HepG2 (cell line): ENCODE measurements at regions not wholly inside any gene's neighbourhood (a gene's known extent, or its start where the extent isn't known, plus 50 kb on each side); places are given as distances from the start of the nearest gene placed in this dataset.
A peak's percentile ranks its signal among the peaks of the same experiment; 100 is the strongest.

Source experiments
- ATAC-seq: fragments of 200-7000 bp; cut with Tn5 transposase; 3 replicates; pipeline ENCODE4 v1.9.1; 2020; ENCODE audit warnings: mild to moderate bottlenecking, moderate library complexity
- BruUV-seq: library from RNA; stranded (reverse); fragments of 400-500 nt; replicated peaks from 2 replicates; lab custom pipeline; 2021; lab: Mats Ljungman, UMichigan
- CTCF ChIA-PET: fragments of 300-600 bp; formaldehyde crosslinking; extraction: SDS; loops from one replicate; lab custom pipeline; 2021; ENCODE audit warnings: low total read pairs, inconsistent platforms, low intra/inter-chr PET ratio; lab: Yijun Ruan, JAX
- POLR2A ChIA-PET: fragments of 350-600 bp; sonication (Branson Sonifier 250); formaldehyde crosslinking; loops from one replicate; lab custom pipeline; 2020; ENCODE audit warnings: antibody characterized with exemption, inconsistent platforms; lab: Yijun Ruan, JAX
- DNase-seq: peaks from one replicate; pipeline ENCODE4 v3.0.0-alpha.2; 2015; ENCODE audit warnings: low spot score
- FAIRE-seq: peaks from 3 replicates; lab custom pipeline; 2011; peaks lifted over from hg19 to GRCh38; lab: Jason Lieb, UNC
- H2AFZ ChIP-seq: one replicate; pipeline ENCODE4 v1.6.1; 2011; ENCODE audit warnings: low read length, inconsistent platforms
- H3K27ac ChIP-seq: fragments of 300-600 bp; 3 replicates; pipeline ENCODE4 v1.8.0; 2011; ENCODE audit warnings: mixed run types, mild to moderate bottlenecking, mixed read lengths, low read length, inconsistent platforms; ENCODE audit not compliant: insufficient read depth; ENCODE audit errors: extremely low read length
- H3K27me3 ChIP-seq, 2 experiments: fragments of 200-600 bp in 1 of 2; 2 replicates in 1 of 2; 3 replicates in 1 of 2; pipeline versions ENCODE4 v1.6.0 to v1.8.0; 2011; ENCODE audit warnings: low read length in 2 of 2, mild to moderate bottlenecking in 2 of 2, moderate library complexity in 2 of 2, inconsistent platforms in 1 of 2; ENCODE audit not compliant: insufficient read depth in 2 of 2, control insufficient read depth in 1 of 2
- H3K36me3 ChIP-seq, 2 experiments: fragments of 200-600 bp in 1 of 2; replicated peaks in 1 of 2; 2 replicates in 1 of 2; 3 replicates in 1 of 2; pipeline versions ENCODE4 v1.5.1 to v1.8.0; 2011; ENCODE audit warnings: low read length in 2 of 2, inconsistent platforms in 1 of 2; ENCODE audit not compliant: insufficient read depth in 2 of 2, control insufficient read depth in 1 of 2
- H3K4me1 ChIP-seq: 2 replicates; pipeline ENCODE4 v1.5.1; 2012; ENCODE audit warnings: low read length, inconsistent platforms; ENCODE audit not compliant: insufficient read depth
- H3K4me2 ChIP-seq: 2 replicates; pipeline ENCODE4 v1.6.0; 2011; ENCODE audit warnings: low read depth, low read length, inconsistent platforms
- H3K4me3 ChIP-seq, 3 experiments: fragments of 200-600 bp in 1 of 3; sonication (generic), shearing (Covaris generic) in 1 of 3; replicated peaks in 1 of 3; 2 replicates each; pipeline ENCODE4 v1.5.1; 2011 to 2016; ENCODE audit warnings: low read length in 3 of 3, inconsistent platforms in 2 of 3, low read depth in 2 of 3, mild to moderate bottlenecking in 2 of 3, control low read depth in 1 of 3, mixed read lengths in 1 of 3; ENCODE audit not compliant: insufficient read depth in 1 of 3
- H3K79me2 ChIP-seq: one replicate; pipeline ENCODE4 v1.6.1; 2011; ENCODE audit warnings: low read length, inconsistent platforms; ENCODE audit not compliant: insufficient read depth
- H3K9ac ChIP-seq: 2 replicates; pipeline ENCODE4 v1.6.0; 2011; ENCODE audit warnings: mild to moderate bottlenecking, low read depth, low read length, inconsistent platforms; ENCODE audit not compliant: insufficient read depth
- H3K9me3 ChIP-seq: 2 replicates; pipeline ENCODE4 v1.5.1; 2012; ENCODE audit warnings: mild to moderate bottlenecking, low read length
- H4K20me1 ChIP-seq: 2 replicates; pipeline ENCODE4 v1.6.0; 2011; ENCODE audit warnings: inconsistent platforms, mild to moderate bottlenecking, low read length, moderate library complexity; ENCODE audit not compliant: insufficient read depth
- DMAP1 ChIP-seq: IDR thresholded peaks from 2 replicates; pipeline ENCODE4 v1.6.1; 2016
- MIER2 ChIP-seq: IDR thresholded peaks from 2 replicates; pipeline ENCODE4 v1.6.1; 2016; ENCODE audit warnings: missing biosample characterization, missing genetic modification reagents
- NBN ChIP-seq: fragments of 450-650 bp; conservative IDR thresholded peaks from 2 replicates; pipeline ENCODE4 v1.6.1; 2017
- TEAD2 ChIP-seq: sonication (generic); formaldehyde crosslinking; IDR thresholded peaks from 2 replicates; pipeline ENCODE4 v1.9.0; 2021; ENCODE audit warnings: missing genetic modification reagents
- ZNF317 ChIP-seq: sonication (generic); formaldehyde crosslinking; IDR thresholded peaks from 2 replicates; pipeline ENCODE4 v1.5.0; 2020; ENCODE audit warnings: mild to moderate bottlenecking, missing genetic modification reagents
- ZNF605 ChIP-seq: sonication (generic); formaldehyde crosslinking; IDR thresholded peaks from 2 replicates; pipeline ENCODE4 v1.8.0; 2022; ENCODE audit warnings: mild to moderate bottlenecking, missing genetic modification reagents
- ZNF766 ChIP-seq: sonication (generic); formaldehyde crosslinking; IDR thresholded peaks from 2 replicates; pipeline ENCODE4 v1.5.0; 2020; ENCODE audit warnings: missing genetic modification reagents, borderline replicate concordance
- ZNF839 ChIP-seq: sonication (generic); formaldehyde crosslinking; IDR thresholded peaks from 2 replicates; pipeline ENCODE4 v1.4.0; 2020; ENCODE audit warnings: missing genetic modification reagents, mild to moderate bottlenecking, borderline replicate concordance
- WGBS: methylation state at CpG from one replicate; pipeline ENCODE4 v1.1.6; 2017; ENCODE audit warnings: low lambda C conversion rate; 5-methylcytosine and 5-hydroxymethylcytosine counted together
- in situ Hi-C: cut with HindIII; loops from 2 replicates; pipeline ENCODE4 v1.10.0; 2017; ENCODE audit warnings: low pct_unique_long_range_greater_than_20kb; ENCODE audit not compliant: extremely low pct_ligation_motif_present
- intact Hi-C: fragments of 100-400 bp; cut with micrococcal nuclease; formaldehyde crosslinking; loops from one replicate; pipeline ENCODE4 v1.10.0; 2022; ENCODE audit not compliant: unreplicated experiment
- TF ChIP-seq, protein P1 (sequence below), 2 experiments: IDR thresholded peaks; 2 replicates each; pipeline ENCODE4 v1.6.1; 2011 to 2012; ENCODE audit warnings: low read length in 2 of 2, borderline replicate concordance in 1 of 2, low read depth in 1 of 2, mild to moderate bottlenecking in 1 of 2, moderate library complexity in 1 of 2
- TF ChIP-seq, protein P2 (sequence below): sonication (generic); formaldehyde crosslinking; IDR thresholded peaks from 2 replicates; pipeline ENCODE4 v1.5.1; 2020; ENCODE audit warnings: missing genetic modification reagents, mild to moderate bottlenecking, borderline replicate concordance
- TF ChIP-seq, protein P3 (sequence below): sonication (generic); formaldehyde crosslinking; IDR thresholded peaks from 2 replicates; pipeline ENCODE4 v1.5.1; 2020; ENCODE audit warnings: missing genetic modification reagents, mild to moderate bottlenecking, borderline replicate concordance
- TF ChIP-seq, protein P4 (sequence below): fragments of 450-650 bp; IDR thresholded peaks from 2 replicates; pipeline ENCODE4 v1.6.1; 2017

DNA sequence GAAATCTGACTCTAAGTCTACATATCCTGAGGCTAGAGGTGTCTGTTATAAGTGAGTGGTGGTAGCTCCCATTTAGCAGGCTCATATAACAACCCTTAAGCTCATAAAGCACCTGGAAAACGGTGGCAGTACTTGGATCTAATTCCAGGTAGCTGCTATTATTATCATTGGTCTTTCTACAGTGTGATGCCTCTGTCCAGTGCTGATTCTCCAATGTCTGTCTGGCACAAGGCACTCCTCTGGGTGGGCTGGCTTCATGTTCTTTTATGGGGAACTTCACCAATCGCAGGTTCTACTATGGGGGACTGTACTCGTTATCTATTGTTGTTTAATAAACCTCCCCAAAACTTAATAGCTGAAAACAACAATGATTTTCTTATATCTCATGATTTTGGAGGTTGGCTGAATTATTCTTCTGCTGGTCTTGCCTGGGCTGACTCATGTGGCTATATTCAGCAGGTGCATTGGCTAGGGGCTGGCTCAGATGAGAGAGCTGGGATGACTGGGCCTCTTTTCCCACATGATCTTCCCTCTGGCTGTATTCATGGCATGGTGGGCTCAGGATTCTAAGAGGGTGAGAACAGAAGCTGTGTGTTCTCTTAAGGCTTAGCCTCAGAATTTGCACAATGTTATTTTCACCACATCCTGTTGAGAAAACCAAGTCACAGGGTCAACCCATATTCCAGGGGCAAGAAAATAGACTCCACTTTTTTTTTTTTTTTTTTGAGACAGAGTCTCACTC, 93.0 kb upstream of the PCGF5 start:
- FAIRE-seq, result no peak
- ChIA-PET POLR2A (no interaction called here), CTCF (no interaction called here)

More for the DNA sequence above, 93.0 kb upstream of the PCGF5 start:
- H3K4me1 ChIP-seq, result no peaks in the 10 kb centered on the region
- no peaks in the 10 kb centered on the region for H3K36me3 ChIP-seq
- TF ChIP-seq ZNF317 (CRISPR knock-in tag) (no peak), NBN (no peak), ZNF605 (no peak), DMAP1 (CRISPR knock-in tag) (no peak), ZNF766 (CRISPR knock-in tag) (no peak), TEAD2 (CRISPR knock-in tag) (no peak), MIER2 (CRISPR knock-in tag) (peak; percentile 92), ZNF839 (no peak)
- TF ChIP-seq, protein P1, sequence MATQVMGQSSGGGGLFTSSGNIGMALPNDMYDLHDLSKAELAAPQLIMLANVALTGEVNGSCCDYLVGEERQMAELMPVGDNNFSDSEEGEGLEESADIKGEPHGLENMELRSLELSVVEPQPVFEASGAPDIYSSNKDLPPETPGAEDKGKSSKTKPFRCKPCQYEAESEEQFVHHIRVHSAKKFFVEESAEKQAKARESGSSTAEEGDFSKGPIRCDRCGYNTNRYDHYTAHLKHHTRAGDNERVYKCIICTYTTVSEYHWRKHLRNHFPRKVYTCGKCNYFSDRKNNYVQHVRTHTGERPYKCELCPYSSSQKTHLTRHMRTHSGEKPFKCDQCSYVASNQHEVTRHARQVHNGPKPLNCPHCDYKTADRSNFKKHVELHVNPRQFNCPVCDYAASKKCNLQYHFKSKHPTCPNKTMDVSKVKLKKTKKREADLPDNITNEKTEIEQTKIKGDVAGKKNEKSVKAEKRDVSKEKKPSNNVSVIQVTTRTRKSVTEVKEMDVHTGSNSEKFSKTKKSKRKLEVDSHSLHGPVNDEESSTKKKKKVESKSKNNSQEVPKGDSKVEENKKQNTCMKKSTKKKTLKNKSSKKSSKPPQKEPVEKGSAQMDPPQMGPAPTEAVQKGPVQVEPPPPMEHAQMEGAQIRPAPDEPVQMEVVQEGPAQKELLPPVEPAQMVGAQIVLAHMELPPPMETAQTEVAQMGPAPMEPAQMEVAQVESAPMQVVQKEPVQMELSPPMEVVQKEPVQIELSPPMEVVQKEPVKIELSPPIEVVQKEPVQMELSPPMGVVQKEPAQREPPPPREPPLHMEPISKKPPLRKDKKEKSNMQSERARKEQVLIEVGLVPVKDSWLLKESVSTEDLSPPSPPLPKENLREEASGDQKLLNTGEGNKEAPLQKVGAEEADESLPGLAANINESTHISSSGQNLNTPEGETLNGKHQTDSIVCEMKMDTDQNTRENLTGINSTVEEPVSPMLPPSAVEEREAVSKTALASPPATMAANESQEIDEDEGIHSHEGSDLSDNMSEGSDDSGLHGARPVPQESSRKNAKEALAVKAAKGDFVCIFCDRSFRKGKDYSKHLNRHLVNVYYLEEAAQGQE (IDR thresholded peaks at IDR 0.05; ENCODE audit: borderline replicate concordance in 1 of 2, low read depth in 1 of 2, low read length in 2 of 2), result peak; percentile 50 to 93
- TF ChIP-seq, protein P2, sequence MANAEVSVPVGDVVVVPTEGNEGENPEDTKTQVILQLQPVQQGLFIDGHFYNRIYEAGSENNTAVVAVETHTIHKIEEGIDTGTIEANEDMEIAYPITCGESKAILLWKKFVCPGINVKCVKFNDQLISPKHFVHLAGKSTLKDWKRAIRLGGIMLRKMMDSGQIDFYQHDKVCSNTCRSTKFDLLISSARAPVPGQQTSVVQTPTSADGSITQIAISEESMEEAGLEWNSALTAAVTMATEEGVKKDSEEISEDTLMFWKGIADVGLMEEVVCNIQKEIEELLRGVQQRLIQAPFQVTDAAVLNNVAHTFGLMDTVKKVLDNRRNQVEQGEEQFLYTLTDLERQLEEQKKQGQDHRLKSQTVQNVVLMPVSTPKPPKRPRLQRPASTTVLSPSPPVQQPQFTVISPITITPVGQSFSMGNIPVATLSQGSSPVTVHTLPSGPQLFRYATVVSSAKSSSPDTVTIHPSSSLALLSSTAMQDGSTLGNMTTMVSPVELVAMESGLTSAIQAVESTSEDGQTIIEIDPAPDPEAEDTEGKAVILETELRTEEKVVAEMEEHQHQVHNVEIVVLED (CRISPR knock-in tag), result no peak
- TF ChIP-seq, protein P3, sequence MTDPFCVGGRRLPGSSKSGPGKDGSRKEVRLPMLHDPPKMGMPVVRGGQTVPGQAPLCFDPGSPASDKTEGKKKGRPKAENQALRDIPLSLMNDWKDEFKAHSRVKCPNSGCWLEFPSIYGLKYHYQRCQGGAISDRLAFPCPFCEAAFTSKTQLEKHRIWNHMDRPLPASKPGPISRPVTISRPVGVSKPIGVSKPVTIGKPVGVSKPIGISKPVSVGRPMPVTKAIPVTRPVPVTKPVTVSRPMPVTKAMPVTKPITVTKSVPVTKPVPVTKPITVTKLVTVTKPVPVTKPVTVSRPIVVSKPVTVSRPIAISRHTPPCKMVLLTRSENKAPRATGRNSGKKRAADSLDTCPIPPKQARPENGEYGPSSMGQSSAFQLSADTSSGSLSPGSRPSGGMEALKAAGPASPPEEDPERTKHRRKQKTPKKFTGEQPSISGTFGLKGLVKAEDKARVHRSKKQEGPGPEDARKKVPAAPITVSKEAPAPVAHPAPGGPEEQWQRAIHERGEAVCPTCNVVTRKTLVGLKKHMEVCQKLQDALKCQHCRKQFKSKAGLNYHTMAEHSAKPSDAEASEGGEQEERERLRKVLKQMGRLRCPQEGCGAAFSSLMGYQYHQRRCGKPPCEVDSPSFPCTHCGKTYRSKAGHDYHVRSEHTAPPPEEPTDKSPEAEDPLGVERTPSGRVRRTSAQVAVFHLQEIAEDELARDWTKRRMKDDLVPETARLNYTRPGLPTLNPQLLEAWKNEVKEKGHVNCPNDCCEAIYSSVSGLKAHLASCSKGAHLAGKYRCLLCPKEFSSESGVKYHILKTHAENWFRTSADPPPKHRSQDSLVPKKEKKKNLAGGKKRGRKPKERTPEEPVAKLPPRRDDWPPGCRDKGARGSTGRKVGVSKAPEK (CRISPR knock-in tag), result no peak
- TF ChIP-seq, protein P4, sequence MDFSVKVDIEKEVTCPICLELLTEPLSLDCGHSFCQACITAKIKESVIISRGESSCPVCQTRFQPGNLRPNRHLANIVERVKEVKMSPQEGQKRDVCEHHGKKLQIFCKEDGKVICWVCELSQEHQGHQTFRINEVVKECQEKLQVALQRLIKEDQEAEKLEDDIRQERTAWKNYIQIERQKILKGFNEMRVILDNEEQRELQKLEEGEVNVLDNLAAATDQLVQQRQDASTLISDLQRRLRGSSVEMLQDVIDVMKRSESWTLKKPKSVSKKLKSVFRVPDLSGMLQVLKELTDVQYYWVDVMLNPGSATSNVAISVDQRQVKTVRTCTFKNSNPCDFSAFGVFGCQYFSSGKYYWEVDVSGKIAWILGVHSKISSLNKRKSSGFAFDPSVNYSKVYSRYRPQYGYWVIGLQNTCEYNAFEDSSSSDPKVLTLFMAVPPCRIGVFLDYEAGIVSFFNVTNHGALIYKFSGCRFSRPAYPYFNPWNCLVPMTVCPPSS, result no peak
- peaks cover 0 to 6% of the 10 kb centered on the region in 2 experiments; a peak in 1 of 5 replicates for H3K27me3 ChIP-seq
- H3K4me2 ChIP-seq, result no peak overlapping the region
- no peak overlapping the region for H3K4me3 ChIP-seq
- H3K27ac ChIP-seq, result no peak overlapping the region
- BruUV-seq, result no TSS peak
- intact Hi-C loops (no loop called here), in situ Hi-C loops (no loop called here)
- DNase-seq, result no peak
- no peaks in the 10 kb centered on the region for H3K79me2 ChIP-seq
- H4K20me1 ChIP-seq, result no peaks in the 10 kb centered on the region
- H2AFZ ChIP-seq, result no peak overlapping the region
- no peak overlapping the region for H3K9ac ChIP-seq
- H3K9me3 ChIP-seq, result no peaks in the 10 kb centered on the region
- WGBS, result 0% methylated on average over 3 of the region's 3 CpGs
- no peak for ATAC-seq
